WTC11 (cell line): ENCODE measurements at regions not wholly inside any gene's neighbourhood (a gene's known extent, or its start where the extent isn't known, plus 50 kb on each side); places are given as distances from the start of the nearest gene placed in this dataset.

ENCODE experiments used
- ATAC-seq: fragments of 200-7000 bp; cut with Tn5 transposase; 2 replicates; pipeline ENCODE4 v1.10.0; 2021; ENCODE audit warnings: mild to moderate bottlenecking, moderate library complexity
- CTCF ChIA-PET: fragments of 300-600 bp; sonication (Branson Sonifier 250); formaldehyde crosslinking; loops from one replicate; lab custom pipeline; 2021; ENCODE audit warnings: antibody characterized with exemption; lab: Charles Lee
- POLR2A ChIA-PET: fragments of 350-600 bp; sonication (Branson Sonifier 250); formaldehyde crosslinking; loops from one replicate; lab custom pipeline; 2021; ENCODE audit warnings: antibody characterized with exemption; lab: Charles Lee
- DNase-seq: peaks from one replicate; pipeline ENCODE4 v3.0.0; 2021; ENCODE audit warnings: low spot score
- H3K27ac Mint-ChIP-seq: 2 replicates; pipeline ENCODE4 v1.8.0; 2021; ENCODE audit warnings: mixed read lengths
- H3K27me3 Mint-ChIP-seq: 2 replicates; pipeline ENCODE4 v1.8.0; 2021; ENCODE audit warnings: low read depth, mild to moderate bottlenecking, moderate library complexity, mixed read lengths
- H3K36me3 Mint-ChIP-seq: 2 replicates; pipeline ENCODE4 v1.8.0; 2021; ENCODE audit warnings: mixed read lengths
- H3K4me1 Mint-ChIP-seq: 2 replicates; pipeline ENCODE4 v1.8.0; 2022; ENCODE audit warnings: mixed read lengths
- H3K4me3 Mint-ChIP-seq: 2 replicates; pipeline ENCODE4 v1.8.0; 2021; ENCODE audit warnings: mild to moderate bottlenecking, moderate library complexity, mixed read lengths
- H3K9me3 Mint-ChIP-seq: 2 replicates; pipeline ENCODE4 v1.8.0; 2021; ENCODE audit warnings: mixed read lengths
- GRHL2 ChIP-seq: fragments of 250-450 bp; sonication (Bioruptor Pico); IDR thresholded peaks from 2 replicates; pipeline ENCODE4 v1.8.0; 2022; ENCODE audit warnings: mild to moderate bottlenecking, moderate library complexity; ENCODE audit not compliant: insufficient replicate concordance, severe bottlenecking
- KAT7 ChIP-seq: sonication (generic); formaldehyde crosslinking; IDR thresholded peaks from 2 replicates; pipeline ENCODE4 v1.8.1; 2023; ENCODE audit warnings: missing genetic modification reagents, mild to moderate bottlenecking, borderline replicate concordance
- NR3C1 ChIP-seq: sonication (generic); formaldehyde crosslinking; conservative IDR thresholded peaks from 2 replicates; pipeline ENCODE4 v1.8.1; 2023; ENCODE audit warnings: low read depth, mild to moderate bottlenecking, missing genetic modification reagents
- ZNF121 ChIP-seq: sonication (generic); formaldehyde crosslinking; IDR thresholded peaks from 2 replicates; pipeline ENCODE4 v1.8.0; 2023; ENCODE audit warnings: missing genetic modification reagents
- TF ChIP-seq, protein P1 (sequence below): sonication (generic); formaldehyde crosslinking; IDR thresholded peaks from 2 replicates; pipeline ENCODE4 v1.8.0; 2022; ENCODE audit warnings: mild to moderate bottlenecking, missing genetic modification reagents
- TF ChIP-seq, protein P2 (sequence below): sonication (generic); formaldehyde crosslinking; IDR thresholded peaks from 2 replicates; pipeline ENCODE4 v1.8.1; 2022; ENCODE audit warnings: mild to moderate bottlenecking, moderate library complexity, missing genetic modification reagents
- TF ChIP-seq, protein P3 (sequence below): sonication (generic); formaldehyde crosslinking; IDR thresholded peaks from 2 replicates; pipeline ENCODE4 v1.8.1; 2023; ENCODE audit warnings: mild to moderate bottlenecking, missing genetic modification reagents, borderline replicate concordance
- TF ChIP-seq, protein P4 (sequence below): fragments of 250-450 bp; sonication (Bioruptor Pico); conservative IDR thresholded peaks from 2 replicates; pipeline ENCODE4 v1.9.0; 2021; ENCODE audit warnings: mild to moderate bottlenecking
- TF ChIP-seq, protein P5 (sequence below): sonication (generic); formaldehyde crosslinking; IDR thresholded peaks from 2 replicates; pipeline ENCODE4 v1.8.1; 2023; ENCODE audit warnings: mild to moderate bottlenecking, missing genetic modification reagents
- TF ChIP-seq, protein P6 (sequence below): sonication (generic); formaldehyde crosslinking; IDR thresholded peaks from 2 replicates; pipeline ENCODE4 v1.8.1; 2023; ENCODE audit warnings: mild to moderate bottlenecking, missing genetic modification reagents, moderate library complexity
- TF ChIP-seq, protein P7 (sequence below): sonication (generic); formaldehyde crosslinking; conservative IDR thresholded peaks from 2 replicates; pipeline ENCODE4 v1.8.1; 2023; ENCODE audit warnings: mild to moderate bottlenecking, low read depth, missing genetic modification reagents, moderate library complexity
- TF ChIP-seq, protein P8 (sequence below): fragments of 250-450 bp; sonication (Bioruptor Pico); IDR thresholded peaks from 2 replicates; pipeline ENCODE4 v2.1.2; 2022; ENCODE audit warnings: mild to moderate bottlenecking, moderate library complexity
- TF ChIP-seq, protein P9 (sequence below): fragments of 250-450 bp; sonication (Bioruptor Pico); IDR thresholded peaks from 2 replicates; pipeline ENCODE4 v1.9.0; 2021; ENCODE audit warnings: mild to moderate bottlenecking

DNA sequence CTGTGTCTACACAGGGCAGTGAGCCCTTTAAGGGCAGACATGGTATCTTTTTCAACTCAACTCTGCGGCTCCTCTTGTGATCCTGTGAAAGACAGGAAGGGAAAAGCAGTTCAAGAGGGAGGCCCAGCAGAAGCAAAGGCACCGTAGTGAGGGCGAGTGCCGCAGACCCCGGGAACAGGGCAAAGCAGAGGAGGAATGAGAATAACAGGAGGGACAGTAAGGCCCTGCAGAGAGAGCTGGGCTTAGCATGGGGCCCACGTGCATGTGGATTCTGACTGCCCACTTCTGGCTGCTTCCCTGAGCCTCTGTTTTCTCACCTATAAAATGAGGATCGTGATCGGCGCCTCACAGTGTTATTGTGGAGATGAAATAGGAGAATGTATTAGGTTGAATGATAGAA, 409.3 kb downstream of the PTPRU start:
- ATAC-seq, result 0 out of 2 replicates have a peak, but pooled peaks have one; percentile 22
- Mint-ChIP-seq H3K4me1 (peaks cover 12% of the 10 kb centered on the region), H3K36me3 (no peaks in the 10 kb centered on the region), H3K9me3 (0 out of 2 replicates have a peak, but pooled peaks cover 3% of the 10 kb centered on the region), H3K27ac (0 out of 2 replicates have a peak overlapping the region, but pooled peaks have one; percentile 55), H3K27me3 (no peaks in the 10 kb centered on the region), H3K4me3 (no peak overlapping the region)
- ChIA-PET POLR2A (interaction anchor here (0.8 kb wide), 1 partner anchor 42 kb away, joined by 3 read pairs; no protein-coding TSS in a partner anchor), CTCF (interaction anchor here (1.5 kb wide), 1 partner anchor 11 kb away, joined by 5 read pairs; no protein-coding TSS in a partner anchor)
- DNase-seq, result no peak
- TF ChIP-seq, protein P1, sequence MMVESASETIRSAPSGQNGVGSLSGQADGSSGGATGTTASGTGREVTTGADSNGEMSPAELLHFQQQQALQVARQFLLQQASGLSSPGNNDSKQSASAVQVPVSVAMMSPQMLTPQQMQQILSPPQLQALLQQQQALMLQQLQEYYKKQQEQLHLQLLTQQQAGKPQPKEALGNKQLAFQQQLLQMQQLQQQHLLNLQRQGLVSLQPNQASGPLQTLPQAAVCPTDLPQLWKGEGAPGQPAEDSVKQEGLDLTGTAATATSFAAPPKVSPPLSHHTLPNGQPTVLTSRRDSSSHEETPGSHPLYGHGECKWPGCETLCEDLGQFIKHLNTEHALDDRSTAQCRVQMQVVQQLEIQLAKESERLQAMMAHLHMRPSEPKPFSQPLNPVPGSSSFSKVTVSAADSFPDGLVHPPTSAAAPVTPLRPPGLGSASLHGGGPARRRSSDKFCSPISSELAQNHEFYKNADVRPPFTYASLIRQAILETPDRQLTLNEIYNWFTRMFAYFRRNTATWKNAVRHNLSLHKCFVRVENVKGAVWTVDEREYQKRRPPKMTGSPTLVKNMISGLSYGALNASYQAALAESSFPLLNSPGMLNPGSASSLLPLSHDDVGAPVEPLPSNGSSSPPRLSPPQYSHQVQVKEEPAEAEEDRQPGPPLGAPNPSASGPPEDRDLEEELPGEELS (CRISPR knock-in tag), result no peak
- TF ChIP-seq, protein P2, sequence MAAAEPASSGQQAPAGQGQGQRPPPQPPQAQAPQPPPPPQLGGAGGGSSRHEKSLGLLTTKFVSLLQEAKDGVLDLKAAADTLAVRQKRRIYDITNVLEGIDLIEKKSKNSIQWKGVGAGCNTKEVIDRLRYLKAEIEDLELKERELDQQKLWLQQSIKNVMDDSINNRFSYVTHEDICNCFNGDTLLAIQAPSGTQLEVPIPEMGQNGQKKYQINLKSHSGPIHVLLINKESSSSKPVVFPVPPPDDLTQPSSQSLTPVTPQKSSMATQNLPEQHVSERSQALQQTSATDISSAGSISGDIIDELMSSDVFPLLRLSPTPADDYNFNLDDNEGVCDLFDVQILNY (CRISPR knock-in tag), result no peak
- TF ChIP-seq, protein P3, sequence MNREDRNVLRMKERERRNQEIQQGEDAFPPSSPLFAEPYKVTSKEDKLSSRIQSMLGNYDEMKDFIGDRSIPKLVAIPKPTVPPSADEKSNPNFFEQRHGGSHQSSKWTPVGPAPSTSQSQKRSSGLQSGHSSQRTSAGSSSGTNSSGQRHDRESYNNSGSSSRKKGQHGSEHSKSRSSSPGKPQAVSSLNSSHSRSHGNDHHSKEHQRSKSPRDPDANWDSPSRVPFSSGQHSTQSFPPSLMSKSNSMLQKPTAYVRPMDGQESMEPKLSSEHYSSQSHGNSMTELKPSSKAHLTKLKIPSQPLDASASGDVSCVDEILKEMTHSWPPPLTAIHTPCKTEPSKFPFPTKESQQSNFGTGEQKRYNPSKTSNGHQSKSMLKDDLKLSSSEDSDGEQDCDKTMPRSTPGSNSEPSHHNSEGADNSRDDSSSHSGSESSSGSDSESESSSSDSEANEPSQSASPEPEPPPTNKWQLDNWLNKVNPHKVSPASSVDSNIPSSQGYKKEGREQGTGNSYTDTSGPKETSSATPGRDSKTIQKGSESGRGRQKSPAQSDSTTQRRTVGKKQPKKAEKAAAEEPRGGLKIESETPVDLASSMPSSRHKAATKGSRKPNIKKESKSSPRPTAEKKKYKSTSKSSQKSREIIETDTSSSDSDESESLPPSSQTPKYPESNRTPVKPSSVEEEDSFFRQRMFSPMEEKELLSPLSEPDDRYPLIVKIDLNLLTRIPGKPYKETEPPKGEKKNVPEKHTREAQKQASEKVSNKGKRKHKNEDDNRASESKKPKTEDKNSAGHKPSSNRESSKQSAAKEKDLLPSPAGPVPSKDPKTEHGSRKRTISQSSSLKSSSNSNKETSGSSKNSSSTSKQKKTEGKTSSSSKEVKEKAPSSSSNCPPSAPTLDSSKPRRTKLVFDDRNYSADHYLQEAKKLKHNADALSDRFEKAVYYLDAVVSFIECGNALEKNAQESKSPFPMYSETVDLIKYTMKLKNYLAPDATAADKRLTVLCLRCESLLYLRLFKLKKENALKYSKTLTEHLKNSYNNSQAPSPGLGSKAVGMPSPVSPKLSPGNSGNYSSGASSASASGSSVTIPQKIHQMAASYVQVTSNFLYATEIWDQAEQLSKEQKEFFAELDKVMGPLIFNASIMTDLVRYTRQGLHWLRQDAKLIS, result no peak
- TF ChIP-seq, protein P4, sequence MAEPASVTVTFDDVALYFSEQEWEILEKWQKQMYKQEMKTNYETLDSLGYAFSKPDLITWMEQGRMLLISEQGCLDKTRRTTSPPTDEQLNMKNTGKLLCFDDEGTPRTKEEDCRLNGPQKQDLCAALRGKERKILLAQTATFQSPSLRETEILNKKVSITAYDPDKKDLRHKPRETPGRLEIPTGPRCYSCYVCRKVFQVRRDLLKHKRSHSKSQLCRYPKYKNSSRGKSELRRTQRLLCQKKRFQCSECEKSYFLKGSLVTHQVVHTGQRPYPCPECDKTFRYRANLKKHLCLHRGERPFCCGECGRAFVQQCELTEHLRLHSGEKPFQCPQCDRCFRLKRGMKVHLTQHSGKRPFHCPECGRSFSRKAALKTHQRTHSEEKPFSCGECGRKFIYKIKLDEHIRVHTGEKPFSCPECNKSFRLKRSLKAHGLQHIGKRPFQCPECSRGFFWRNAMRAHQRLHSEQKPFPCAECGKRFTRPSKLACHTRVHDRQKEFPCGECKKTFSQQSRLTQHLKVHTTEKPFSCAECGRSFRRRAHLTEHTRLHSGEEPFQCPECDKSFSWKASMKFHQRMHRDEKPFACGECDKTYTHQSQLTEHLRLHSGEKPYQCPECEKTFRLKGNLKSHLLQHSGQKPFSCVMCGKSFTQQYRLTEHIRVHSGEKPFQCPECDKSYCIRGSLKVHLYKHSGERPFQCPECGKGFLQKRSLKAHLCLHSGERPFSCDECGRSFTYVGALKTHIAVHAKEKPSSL, result no peak
- TF ChIP-seq, protein P5, sequence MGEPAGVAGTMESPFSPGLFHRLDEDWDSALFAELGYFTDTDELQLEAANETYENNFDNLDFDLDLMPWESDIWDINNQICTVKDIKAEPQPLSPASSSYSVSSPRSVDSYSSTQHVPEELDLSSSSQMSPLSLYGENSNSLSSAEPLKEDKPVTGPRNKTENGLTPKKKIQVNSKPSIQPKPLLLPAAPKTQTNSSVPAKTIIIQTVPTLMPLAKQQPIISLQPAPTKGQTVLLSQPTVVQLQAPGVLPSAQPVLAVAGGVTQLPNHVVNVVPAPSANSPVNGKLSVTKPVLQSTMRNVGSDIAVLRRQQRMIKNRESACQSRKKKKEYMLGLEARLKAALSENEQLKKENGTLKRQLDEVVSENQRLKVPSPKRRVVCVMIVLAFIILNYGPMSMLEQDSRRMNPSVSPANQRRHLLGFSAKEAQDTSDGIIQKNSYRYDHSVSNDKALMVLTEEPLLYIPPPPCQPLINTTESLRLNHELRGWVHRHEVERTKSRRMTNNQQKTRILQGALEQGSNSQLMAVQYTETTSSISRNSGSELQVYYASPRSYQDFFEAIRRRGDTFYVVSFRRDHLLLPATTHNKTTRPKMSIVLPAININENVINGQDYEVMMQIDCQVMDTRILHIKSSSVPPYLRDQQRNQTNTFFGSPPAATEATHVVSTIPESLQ (CRISPR knock-in tag), result no peak

DNA sequence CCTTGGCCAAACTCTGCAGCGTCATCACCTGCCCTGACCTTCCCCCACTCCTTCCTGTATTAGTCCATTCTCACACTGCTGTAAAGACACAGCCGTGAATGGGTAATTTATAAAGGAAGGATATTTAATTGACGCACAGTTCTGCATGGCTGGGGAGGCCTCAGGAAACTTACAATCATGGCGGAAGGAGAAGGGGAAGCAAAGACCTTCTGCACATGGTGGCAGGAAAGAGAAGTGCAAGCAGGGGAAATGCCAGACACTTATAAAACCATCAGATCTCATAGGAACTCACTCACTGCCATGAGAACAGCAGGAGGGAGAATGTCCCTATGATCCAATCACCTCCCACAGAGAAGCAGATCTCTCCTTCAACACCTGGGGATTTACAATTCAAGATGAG, 408.5 kb downstream of the PTPRU start:
- Mint-ChIP-seq H3K27me3 (no peaks in the 10 kb centered on the region), H3K4me3 (no peak overlapping the region), H3K27ac (no peak overlapping the region), H3K9me3 (0 out of 2 replicates have a peak, but pooled peaks cover 3% of the 10 kb centered on the region), H3K4me1 (peaks cover 12% of the 10 kb centered on the region), H3K36me3 (no peaks in the 10 kb centered on the region)
- ATAC-seq (no peak), DNase-seq (no peak)
- ChIA-PET POLR2A (interaction anchor here (0.8 kb wide), 1 partner anchor 43 kb away, joined by 3 read pairs; no protein-coding TSS in a partner anchor), CTCF (interaction anchor here (1.5 kb wide), 1 partner anchor 11 kb away, joined by 5 read pairs; no protein-coding TSS in a partner anchor)
- TF ChIP-seq, protein P6, sequence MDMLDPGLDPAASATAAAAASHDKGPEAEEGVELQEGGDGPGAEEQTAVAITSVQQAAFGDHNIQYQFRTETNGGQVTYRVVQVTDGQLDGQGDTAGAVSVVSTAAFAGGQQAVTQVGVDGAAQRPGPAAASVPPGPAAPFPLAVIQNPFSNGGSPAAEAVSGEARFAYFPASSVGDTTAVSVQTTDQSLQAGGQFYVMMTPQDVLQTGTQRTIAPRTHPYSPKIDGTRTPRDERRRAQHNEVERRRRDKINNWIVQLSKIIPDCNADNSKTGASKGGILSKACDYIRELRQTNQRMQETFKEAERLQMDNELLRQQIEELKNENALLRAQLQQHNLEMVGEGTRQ (CRISPR knock-in tag), result no peak
- TF ChIP-seq, protein P7, sequence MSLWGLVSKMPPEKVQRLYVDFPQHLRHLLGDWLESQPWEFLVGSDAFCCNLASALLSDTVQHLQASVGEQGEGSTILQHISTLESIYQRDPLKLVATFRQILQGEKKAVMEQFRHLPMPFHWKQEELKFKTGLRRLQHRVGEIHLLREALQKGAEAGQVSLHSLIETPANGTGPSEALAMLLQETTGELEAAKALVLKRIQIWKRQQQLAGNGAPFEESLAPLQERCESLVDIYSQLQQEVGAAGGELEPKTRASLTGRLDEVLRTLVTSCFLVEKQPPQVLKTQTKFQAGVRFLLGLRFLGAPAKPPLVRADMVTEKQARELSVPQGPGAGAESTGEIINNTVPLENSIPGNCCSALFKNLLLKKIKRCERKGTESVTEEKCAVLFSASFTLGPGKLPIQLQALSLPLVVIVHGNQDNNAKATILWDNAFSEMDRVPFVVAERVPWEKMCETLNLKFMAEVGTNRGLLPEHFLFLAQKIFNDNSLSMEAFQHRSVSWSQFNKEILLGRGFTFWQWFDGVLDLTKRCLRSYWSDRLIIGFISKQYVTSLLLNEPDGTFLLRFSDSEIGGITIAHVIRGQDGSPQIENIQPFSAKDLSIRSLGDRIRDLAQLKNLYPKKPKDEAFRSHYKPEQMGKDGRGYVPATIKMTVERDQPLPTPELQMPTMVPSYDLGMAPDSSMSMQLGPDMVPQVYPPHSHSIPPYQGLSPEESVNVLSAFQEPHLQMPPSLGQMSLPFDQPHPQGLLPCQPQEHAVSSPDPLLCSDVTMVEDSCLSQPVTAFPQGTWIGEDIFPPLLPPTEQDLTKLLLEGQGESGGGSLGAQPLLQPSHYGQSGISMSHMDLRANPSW, result no peak
- no peak for TF ChIP-seq GRHL2 (CRISPR knock-in tag)
- TF ChIP-seq, protein P8, sequence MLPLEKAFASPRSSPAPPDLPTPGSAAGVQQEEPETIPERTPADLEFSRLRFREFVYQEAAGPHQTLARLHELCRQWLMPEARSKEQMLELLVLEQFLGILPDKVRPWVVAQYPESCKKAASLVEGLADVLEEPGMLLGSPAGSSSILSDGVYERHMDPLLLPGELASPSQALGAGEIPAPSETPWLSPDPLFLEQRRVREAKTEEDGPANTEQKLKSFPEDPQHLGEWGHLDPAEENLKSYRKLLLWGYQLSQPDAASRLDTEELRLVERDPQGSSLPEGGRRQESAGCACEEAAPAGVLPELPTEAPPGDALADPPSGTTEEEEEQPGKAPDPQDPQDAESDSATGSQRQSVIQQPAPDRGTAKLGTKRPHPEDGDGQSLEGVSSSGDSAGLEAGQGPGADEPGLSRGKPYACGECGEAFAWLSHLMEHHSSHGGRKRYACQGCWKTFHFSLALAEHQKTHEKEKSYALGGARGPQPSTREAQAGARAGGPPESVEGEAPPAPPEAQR (CRISPR knock-in tag), result no peak
- no peak for TF ChIP-seq KAT7
- no peak for TF ChIP-seq NR3C1 (CRISPR knock-in tag)
- TF ChIP-seq, protein P9, sequence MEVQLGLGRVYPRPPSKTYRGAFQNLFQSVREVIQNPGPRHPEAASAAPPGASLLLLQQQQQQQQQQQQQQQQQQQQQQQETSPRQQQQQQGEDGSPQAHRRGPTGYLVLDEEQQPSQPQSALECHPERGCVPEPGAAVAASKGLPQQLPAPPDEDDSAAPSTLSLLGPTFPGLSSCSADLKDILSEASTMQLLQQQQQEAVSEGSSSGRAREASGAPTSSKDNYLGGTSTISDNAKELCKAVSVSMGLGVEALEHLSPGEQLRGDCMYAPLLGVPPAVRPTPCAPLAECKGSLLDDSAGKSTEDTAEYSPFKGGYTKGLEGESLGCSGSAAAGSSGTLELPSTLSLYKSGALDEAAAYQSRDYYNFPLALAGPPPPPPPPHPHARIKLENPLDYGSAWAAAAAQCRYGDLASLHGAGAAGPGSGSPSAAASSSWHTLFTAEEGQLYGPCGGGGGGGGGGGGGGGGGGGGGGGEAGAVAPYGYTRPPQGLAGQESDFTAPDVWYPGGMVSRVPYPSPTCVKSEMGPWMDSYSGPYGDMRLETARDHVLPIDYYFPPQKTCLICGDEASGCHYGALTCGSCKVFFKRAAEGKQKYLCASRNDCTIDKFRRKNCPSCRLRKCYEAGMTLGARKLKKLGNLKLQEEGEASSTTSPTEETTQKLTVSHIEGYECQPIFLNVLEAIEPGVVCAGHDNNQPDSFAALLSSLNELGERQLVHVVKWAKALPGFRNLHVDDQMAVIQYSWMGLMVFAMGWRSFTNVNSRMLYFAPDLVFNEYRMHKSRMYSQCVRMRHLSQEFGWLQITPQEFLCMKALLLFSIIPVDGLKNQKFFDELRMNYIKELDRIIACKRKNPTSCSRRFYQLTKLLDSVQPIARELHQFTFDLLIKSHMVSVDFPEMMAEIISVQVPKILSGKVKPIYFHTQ, result no peak
- TF ChIP-seq ZNF121, result no peak
